Natural killer cell (primary cell): ENCODE measurements at regions not wholly inside any gene's neighbourhood (a gene's known extent, or its start where the extent isn't known, plus 50 kb on each side); places are given as distances from the start of the nearest gene placed in this dataset.

ENCODE experiments used
- ATAC-seq, 3 donors: fragments of 150-1000 bp in 2 of 3; fragments of 200-7000 bp in 1 of 3; cut with Tn5 transposase; 1 replicate in 1 of 3; 2 replicates in 2 of 3; pipeline ENCODE4 v1.10.0; 2021; ENCODE audit warnings: mild to moderate bottlenecking in 2 of 3, moderate library complexity in 2 of 3
- DNase-seq, 2 donors: peaks; one replicate each; pipeline versions ENCODE4 v3.0.0 to v3.0.0-alpha.2; 2013 to 2021; ENCODE audit warnings: mixed read lengths in 1 of 2
- H3K27ac ChIP-seq: one replicate; pipeline ENCODE4 v1.5.1; 2013; ENCODE audit warnings: mild to moderate bottlenecking, low read length
- H3K27me3 ChIP-seq: one replicate; pipeline ENCODE4 v1.6.1; 2013; ENCODE audit warnings: low read length; ENCODE audit not compliant: control insufficient read depth, insufficient read depth
- H3K36me3 ChIP-seq: one replicate; pipeline ENCODE4 v1.6.1; 2013; ENCODE audit warnings: low read length; ENCODE audit not compliant: control insufficient read depth, insufficient read depth
- H3K4me1 ChIP-seq: one replicate; pipeline ENCODE4 v1.6.1; 2013; ENCODE audit warnings: low read length; ENCODE audit not compliant: control insufficient read depth, insufficient read depth
- H3K4me3 ChIP-seq: one replicate; pipeline ENCODE4 v1.5.1; 2013; ENCODE audit warnings: low read length
- H3K9me3 ChIP-seq: one replicate; pipeline ENCODE4 v1.6.1; 2013; ENCODE audit warnings: low read length; ENCODE audit not compliant: control insufficient read depth, insufficient read depth
- H3K27ac Mint-ChIP-seq, 2 donors: one replicate each; pipeline ENCODE4 v1.8.0; 2022; ENCODE audit warnings: mild to moderate bottlenecking in 2 of 2, mixed read lengths in 2 of 2, moderate library complexity in 1 of 2
- H3K27me3 Mint-ChIP-seq, 2 donors: one replicate each; pipeline ENCODE4 v1.8.0; 2022; ENCODE audit warnings: low read depth in 2 of 2, mixed read lengths in 2 of 2
- H3K36me3 Mint-ChIP-seq: one replicate; pipeline ENCODE4 v1.8.0; 2022; ENCODE audit warnings: mixed read lengths
- H3K4me1 Mint-ChIP-seq, 2 donors: one replicate each; pipeline ENCODE4 v1.8.0; 2022; ENCODE audit warnings: mixed read lengths in 2 of 2
- H3K4me3 Mint-ChIP-seq: one replicate; pipeline ENCODE4 v1.8.0; 2022; ENCODE audit warnings: mild to moderate bottlenecking, moderate library complexity, mixed read lengths
- H3K9me3 Mint-ChIP-seq, 2 donors: one replicate each; pipeline ENCODE4 v1.8.0; 2022; ENCODE audit warnings: mixed read lengths in 2 of 2
- CTCF ChIP-seq: fragments of 200-600 bp; IDR thresholded peaks from one replicate; pipeline ENCODE4 v1.8.0; 2022; ENCODE audit warnings: antibody characterized with exemption
- WGBS: methylation state at CpG from one replicate; pipeline ENCODE4 v1.1.7; 2013; ENCODE audit warnings: missing lambda C conversion rate; ENCODE audit not compliant: insufficient coverage; 5-methylcytosine and 5-hydroxymethylcytosine counted together
- intact Hi-C: fragments of 100-400 bp; cut with micrococcal nuclease; formaldehyde crosslinking; loops from one replicate; pipeline ENCODE4 v1.14.2; 2022

- H3K4me3 Mint-ChIP-seq = no peak overlapping the region
- no peak for TF ChIP-seq CTCF
- Histone ChIP-seq H3K4me1 (no peaks in the 10 kb centered on the region), H3K27me3 (no peaks in the 10 kb centered on the region), H3K4me3 (no peak overlapping the region), H3K27ac (no peak overlapping the region), H3K36me3 (no peaks in the 10 kb centered on the region), H3K9me3 (no peaks in the 10 kb centered on the region)
- H3K27me3 Mint-ChIP-seq = peaks cover 10 to 11% of the 10 kb centered on the region in 2 donors
- intact Hi-C loops = no loop called here
- 1% methylated on average over 8 of the region's 10 CpGs for WGBS
- H3K36me3 Mint-ChIP-seq = no peaks in the 10 kb centered on the region
- DNase-seq (no peak), ATAC-seq (no peak)
- H3K27ac Mint-ChIP-seq = no peak overlapping the region
- H3K4me1 Mint-ChIP-seq = peaks cover 7 to 9% of the 10 kb centered on the region in 2 donors
- peaks cover 0 to 2% of the 10 kb centered on the region in 2 donors for H3K9me3 Mint-ChIP-seq
These were observed 91.5 kb upstream of the DNAH5 start for GRCh38 chr5:14035859-14036503.

- Mint-ChIP-seq H3K4me3 (no peak overlapping the region), H3K36me3 (no peaks in the 10 kb centered on the region), H3K27me3 (peaks cover 11 to 14% of the 10 kb centered on the region in 2 donors), H3K9me3 (peaks cover 0 to 2% of the 10 kb centered on the region in 2 donors), H3K4me1 (peaks cover 7 to 9% of the 10 kb centered on the region in 2 donors), H3K27ac (no peak overlapping the region)
- intact Hi-C loops = no loop called here
- Histone ChIP-seq H3K4me1 (no peaks in the 10 kb centered on the region), H3K27ac (no peak overlapping the region), H3K9me3 (no peaks in the 10 kb centered on the region), H3K27me3 (no peaks in the 10 kb centered on the region), H3K36me3 (no peaks in the 10 kb centered on the region), H3K4me3 (no peak overlapping the region)
- TF ChIP-seq CTCF = no peak
- DNase-seq (no peak), ATAC-seq (no peak)
- WGBS = 56% methylated on average over 3 of the region's 3 CpGs
These were observed 90.5 kb upstream of the DNAH5 start for GRCh38 chr5:14034963-14035362.

GRCh38 chr5:14032918-14033317 lies 88.4 kb upstream of the DNAH5 start:
- no peak overlapping the region for H3K4me3 ChIP-seq
- ATAC-seq = no peak
- Mint-ChIP-seq H3K27me3 (peaks cover 11 to 14% of the 10 kb centered on the region in 2 donors), H3K9me3 (peaks cover 0 to 2% of the 10 kb centered on the region in 2 donors), H3K36me3 (no peaks in the 10 kb centered on the region), H3K4me3 (no peak overlapping the region), H3K4me1 (peaks cover 7 to 9% of the 10 kb centered on the region in 2 donors), H3K27ac (no peak overlapping the region)
- H3K4me1 ChIP-seq = no peaks in the 10 kb centered on the region
- no peaks in the 10 kb centered on the region for H3K9me3 ChIP-seq
- DNase-seq = no peak
- TF ChIP-seq CTCF = no peak
- H3K36me3 ChIP-seq = no peaks in the 10 kb centered on the region
- WGBS = 53% methylated on average over 3 of the region's 3 CpGs
- no peak overlapping the region for H3K27ac ChIP-seq
- intact Hi-C loops = no loop called here
- no peaks in the 10 kb centered on the region for H3K27me3 ChIP-seq
